Neural cell (in vitro differentiated cells): ENCODE measurements at regions not wholly inside any gene's neighbourhood (a gene's known extent, or its start where the extent isn't known, plus 50 kb on each side); places are given as distances from the start of the nearest gene placed in this dataset.

ENCODE experiments used
- H2AFZ ChIP-seq: fragments of 200-600, 300-800 bp; sonication (generic), shearing (Covaris generic); 2 replicates; pipeline ENCODE4 v1.6.0; 2014; ENCODE audit warnings: low read depth, mild to moderate bottlenecking, antibody characterized with exemption, low read length, moderate library complexity
- H3F3A ChIP-seq: fragments of 200-600 bp; shearing (Covaris generic); 2 replicates; pipeline ENCODE4 v1.6.1; 2016; ENCODE audit warnings: mild to moderate bottlenecking, moderate library complexity, mixed read lengths, antibody characterized with exemption, low read length; ENCODE audit not compliant: insufficient read depth, poor library complexity, severe bottlenecking
- H3K27ac ChIP-seq: fragments of 200-600, 300-800 bp; sonication (generic), shearing (Covaris generic); 2 replicates; pipeline ENCODE4 v1.5.1; 2014; ENCODE audit warnings: mild to moderate bottlenecking, low read length, moderate library complexity
- H3K27me3 ChIP-seq: fragments of 300-800, 200-600 bp; sonication (generic), shearing (Covaris generic); 2 replicates; pipeline ENCODE4 v1.6.0; 2014; ENCODE audit warnings: mild to moderate bottlenecking, low read depth, low read length, moderate library complexity; ENCODE audit not compliant: insufficient read depth
- H3K36me3 ChIP-seq: fragments of 300-800, 200-600 bp; sonication (generic), shearing (Covaris generic); 2 replicates; pipeline ENCODE4 v1.5.1; 2014; ENCODE audit warnings: mild to moderate bottlenecking, antibody characterized with exemption, low read length, moderate library complexity; ENCODE audit not compliant: insufficient read depth
- H3K4me2 ChIP-seq: fragments of 300-800, 200-600 bp; sonication (generic), shearing (Covaris generic); 2 replicates; pipeline ENCODE4 v1.6.0; 2014; ENCODE audit warnings: mild to moderate bottlenecking, low read length
- H3K4me3 ChIP-seq: fragments of 300-800, 200-600 bp; sonication (generic), shearing (Covaris generic); 2 replicates; pipeline ENCODE4 v1.5.1; 2014; ENCODE audit warnings: mild to moderate bottlenecking, low read length, moderate library complexity
- H3K79me2 ChIP-seq: fragments of 200-600 bp; shearing (Covaris generic); replicated peaks from 2 replicates; pipeline ENCODE4 v1.6.0; 2014; ENCODE audit warnings: mild to moderate bottlenecking, low read length, moderate library complexity; ENCODE audit not compliant: insufficient read depth
- H3K9ac ChIP-seq: fragments of 300-800, 200-600 bp; sonication (generic), shearing (Covaris generic); 2 replicates; pipeline ENCODE4 v1.6.1; 2016; ENCODE audit warnings: mild to moderate bottlenecking, low read length, mixed read lengths
- H3K9me2 ChIP-seq: fragments of 200-600 bp; shearing (Covaris generic); 2 replicates; pipeline ENCODE4 v1.6.1; 2016; ENCODE audit warnings: mild to moderate bottlenecking, low read length, mixed read lengths; ENCODE audit not compliant: insufficient read depth
- H3K9me3 ChIP-seq: fragments of 200-600, 300-800 bp; sonication (generic), shearing (Covaris generic); 2 replicates; pipeline ENCODE4 v1.6.1; 2016; ENCODE audit warnings: mild to moderate bottlenecking, mixed run types, low read length, moderate library complexity, mixed read lengths
- H4K20me1 ChIP-seq: fragments of 200-600 bp; shearing (Covaris generic); 2 replicates; pipeline ENCODE4 v1.6.1; 2016; ENCODE audit warnings: mild to moderate bottlenecking, mixed run types; ENCODE audit not compliant: insufficient read depth
- EP300 ChIP-seq: fragments of 450-650 bp; conservative IDR thresholded peaks from 2 replicates; pipeline ENCODE4 v1.6.1; 2014; ENCODE audit warnings: antibody characterized with exemption, mild to moderate bottlenecking, moderate library complexity; ENCODE audit not compliant: poor library complexity, severe bottlenecking
- EZH2 ChIP-seq: fragments of 200-600, 300-800 bp; shearing (Covaris generic), sonication (generic); IDR thresholded peaks from 2 replicates; pipeline ENCODE4 v1.6.1; 2014; ENCODE audit warnings: antibody characterized with exemption, low read length, borderline replicate concordance, mild to moderate bottlenecking; ENCODE audit not compliant: insufficient read depth, poor library complexity, severe bottlenecking
- MXI1 ChIP-seq: fragments of 450-650 bp; conservative IDR thresholded peaks from 2 replicates; pipeline ENCODE4 v1.6.1; 2014; ENCODE audit warnings: antibody characterized with exemption, mild to moderate bottlenecking; ENCODE audit not compliant: poor library complexity, severe bottlenecking
- POLR2AphosphoS5 ChIP-seq: IDR thresholded peaks from 2 replicates; pipeline ENCODE4 v1.6.1; 2012
- RAD21 ChIP-seq: fragments of 450-650 bp; conservative IDR thresholded peaks from 2 replicates; pipeline ENCODE4 v1.6.1; 2014; ENCODE audit warnings: antibody characterized with exemption, mild to moderate bottlenecking, moderate library complexity
- REST ChIP-seq: IDR thresholded peaks from 2 replicates; pipeline ENCODE4 v1.6.1; 2012; ENCODE audit warnings: borderline replicate concordance
- SMC3 ChIP-seq: fragments of 450-650 bp; conservative IDR thresholded peaks from 2 replicates; pipeline ENCODE4 v1.6.1; 2014; ENCODE audit warnings: antibody characterized with exemption, mild to moderate bottlenecking, moderate library complexity; ENCODE audit not compliant: poor library complexity
- TAF1 ChIP-seq: IDR thresholded peaks from 2 replicates; pipeline ENCODE4 v1.6.1; 2012; ENCODE audit warnings: low read depth
- TF ChIP-seq, protein P1 (sequence below): fragments of 450-650 bp; IDR thresholded peaks from 2 replicates; pipeline ENCODE4 v1.5.1; 2014; ENCODE audit warnings: antibody characterized with exemption, mild to moderate bottlenecking, moderate library complexity; ENCODE audit not compliant: poor library complexity, severe bottlenecking

- TF ChIP-seq TAF1, result no peak
- no peak for TF ChIP-seq EZH2
- no peak for TF ChIP-seq EP300
- TF ChIP-seq MXI1, result no peak
- no peak for TF ChIP-seq SMC3
- no peak for TF ChIP-seq POLR2AphosphoS5
- no peak for TF ChIP-seq REST
- TF ChIP-seq, protein P1, sequence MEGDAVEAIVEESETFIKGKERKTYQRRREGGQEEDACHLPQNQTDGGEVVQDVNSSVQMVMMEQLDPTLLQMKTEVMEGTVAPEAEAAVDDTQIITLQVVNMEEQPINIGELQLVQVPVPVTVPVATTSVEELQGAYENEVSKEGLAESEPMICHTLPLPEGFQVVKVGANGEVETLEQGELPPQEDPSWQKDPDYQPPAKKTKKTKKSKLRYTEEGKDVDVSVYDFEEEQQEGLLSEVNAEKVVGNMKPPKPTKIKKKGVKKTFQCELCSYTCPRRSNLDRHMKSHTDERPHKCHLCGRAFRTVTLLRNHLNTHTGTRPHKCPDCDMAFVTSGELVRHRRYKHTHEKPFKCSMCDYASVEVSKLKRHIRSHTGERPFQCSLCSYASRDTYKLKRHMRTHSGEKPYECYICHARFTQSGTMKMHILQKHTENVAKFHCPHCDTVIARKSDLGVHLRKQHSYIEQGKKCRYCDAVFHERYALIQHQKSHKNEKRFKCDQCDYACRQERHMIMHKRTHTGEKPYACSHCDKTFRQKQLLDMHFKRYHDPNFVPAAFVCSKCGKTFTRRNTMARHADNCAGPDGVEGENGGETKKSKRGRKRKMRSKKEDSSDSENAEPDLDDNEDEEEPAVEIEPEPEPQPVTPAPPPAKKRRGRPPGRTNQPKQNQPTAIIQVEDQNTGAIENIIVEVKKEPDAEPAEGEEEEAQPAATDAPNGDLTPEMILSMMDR, result no peak
- TF ChIP-seq RAD21, result no peak
- H2AFZ ChIP-seq, result no peak overlapping the region
- no peaks in the 10 kb centered on the region for H3K27me3 ChIP-seq
Measured at GRCh38 chr5:156000115-156000514, 326.8 kb upstream of the SGCD start.

GRCh38 chr5:156004754-156005153, 322.2 kb upstream of the SGCD start:
- no peak overlapping the region for H2AFZ ChIP-seq
- H3K27ac ChIP-seq, result no peak overlapping the region
- no peaks in the 10 kb centered on the region for H3K79me2 ChIP-seq
- H3K4me2 ChIP-seq, result no peak overlapping the region
- no peak overlapping the region for H3K9ac ChIP-seq
- TF ChIP-seq, protein P1, result no peak
- TF ChIP-seq EP300 (no peak), SMC3 (no peak), RAD21 (no peak), MXI1 (no peak), POLR2AphosphoS5 (no peak), EZH2 (no peak)
- H3K9me2 ChIP-seq, result no peaks in the 10 kb centered on the region
- H3K27me3 ChIP-seq, result no peaks in the 10 kb centered on the region
- no peaks in the 10 kb centered on the region for H4K20me1 ChIP-seq
- no peaks in the 10 kb centered on the region for H3F3A ChIP-seq
- no peaks in the 10 kb centered on the region for H3K36me3 ChIP-seq
- H3K4me3 ChIP-seq, result no peak overlapping the region
- H3K9me3 ChIP-seq, result no peaks in the 10 kb centered on the region

More at GRCh38 chr5:156000115-156000514, 326.8 kb upstream of the SGCD start:
- Histone ChIP-seq H3K4me2 (no peak overlapping the region), H3F3A (no peaks in the 10 kb centered on the region), H3K27ac (no peak overlapping the region), H4K20me1 (no peaks in the 10 kb centered on the region), H3K79me2 (no peaks in the 10 kb centered on the region), H3K9ac (no peak overlapping the region), H3K4me3 (no peak overlapping the region), H3K9me3 (no peaks in the 10 kb centered on the region), H3K9me2 (no peaks in the 10 kb centered on the region), H3K36me3 (no peaks in the 10 kb centered on the region)
